Calu3 (cell line): ENCODE measurements at regions not wholly inside any gene's neighbourhood (a gene's known extent, or its start where the extent isn't known, plus 50 kb on each side); places are given as distances from the start of the nearest gene placed in this dataset.

Experiments used
- BruUV-seq: library from RNA; stranded (reverse); fragments of 400-500 nt; replicated peaks from 2 replicates; lab custom pipeline; 2021; lab: Mats Ljungman, UMichigan
- CTCF ChIA-PET: fragments of 300-600 bp; sonication (Branson Sonifier 250); formaldehyde crosslinking; loops from one replicate; lab custom pipeline; 2022; ENCODE audit warnings: antibody characterized with exemption; lab: Charles Lee
- DNase-seq: peaks from one replicate; pipeline ENCODE4 v3.0.0; 2022
- H3K27ac Mint-ChIP-seq: one replicate; pipeline ENCODE4 v1.8.0; 2022; ENCODE audit warnings: mixed read lengths; ENCODE audit not compliant: unreplicated experiment
- H3K27me3 Mint-ChIP-seq: one replicate; pipeline ENCODE4 v1.8.0; 2022; ENCODE audit warnings: mixed read lengths; ENCODE audit not compliant: unreplicated experiment
- H3K36me3 Mint-ChIP-seq: one replicate; pipeline ENCODE4 v1.8.0; 2022; ENCODE audit warnings: mild to moderate bottlenecking, moderate library complexity, mixed read lengths; ENCODE audit not compliant: insufficient read depth, unreplicated experiment
- H3K4me1 Mint-ChIP-seq: one replicate; pipeline ENCODE4 v1.8.0; 2022; ENCODE audit warnings: mild to moderate bottlenecking, low read depth, mixed read lengths; ENCODE audit not compliant: unreplicated experiment
- H3K4me3 Mint-ChIP-seq: one replicate; pipeline ENCODE4 v1.8.0; 2022; ENCODE audit warnings: mild to moderate bottlenecking, low read depth, moderate library complexity, mixed read lengths; ENCODE audit not compliant: unreplicated experiment
- H3K9me3 Mint-ChIP-seq: one replicate; pipeline ENCODE4 v1.8.0; 2022; ENCODE audit warnings: low read depth, mixed read lengths; ENCODE audit not compliant: unreplicated experiment
- intact Hi-C: fragments of 100-400 bp; cut with micrococcal nuclease; formaldehyde crosslinking; loops from one replicate; pipeline ENCODE4 v1.10.0; 2022; ENCODE audit not compliant: unreplicated experiment
- TF ChIP-seq, protein P1 (sequence below): fragments of 200-600 bp; IDR thresholded peaks from one replicate; pipeline ENCODE4 v1.8.0; 2022; ENCODE audit warnings: antibody characterized with exemption; ENCODE audit not compliant: unreplicated experiment

DNA sequence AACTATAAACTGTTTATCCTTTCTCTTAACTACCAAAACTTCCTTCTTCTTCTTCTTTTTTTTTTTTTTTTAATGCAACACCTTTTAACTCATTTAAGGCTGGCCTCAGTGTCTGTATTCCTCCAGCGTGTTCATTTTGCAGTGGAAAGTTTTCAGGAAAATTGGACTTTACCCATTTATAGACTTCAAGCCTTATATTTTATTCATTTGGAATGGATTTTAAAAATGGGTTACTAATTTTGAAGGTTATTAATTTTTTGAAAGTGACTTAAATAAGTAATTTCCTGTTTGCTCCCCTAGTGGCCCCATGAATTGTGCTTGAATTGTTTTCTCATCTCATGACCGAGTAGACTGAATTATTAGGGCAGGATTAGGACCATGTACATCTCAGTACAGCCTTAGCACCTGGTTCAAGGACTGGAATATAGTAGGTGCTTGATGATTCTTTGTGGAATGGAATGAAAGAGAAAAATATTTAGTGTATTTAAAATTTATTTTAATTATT is 282.7 kb downstream of the ANKRD50 start:
- H3K4me1 Mint-ChIP-seq, result peaks cover 55% of the 10 kb centered on the region
- no peaks in the 10 kb centered on the region for H3K9me3 Mint-ChIP-seq
- no TSS peak for BruUV-seq
- TF ChIP-seq, protein P1, sequence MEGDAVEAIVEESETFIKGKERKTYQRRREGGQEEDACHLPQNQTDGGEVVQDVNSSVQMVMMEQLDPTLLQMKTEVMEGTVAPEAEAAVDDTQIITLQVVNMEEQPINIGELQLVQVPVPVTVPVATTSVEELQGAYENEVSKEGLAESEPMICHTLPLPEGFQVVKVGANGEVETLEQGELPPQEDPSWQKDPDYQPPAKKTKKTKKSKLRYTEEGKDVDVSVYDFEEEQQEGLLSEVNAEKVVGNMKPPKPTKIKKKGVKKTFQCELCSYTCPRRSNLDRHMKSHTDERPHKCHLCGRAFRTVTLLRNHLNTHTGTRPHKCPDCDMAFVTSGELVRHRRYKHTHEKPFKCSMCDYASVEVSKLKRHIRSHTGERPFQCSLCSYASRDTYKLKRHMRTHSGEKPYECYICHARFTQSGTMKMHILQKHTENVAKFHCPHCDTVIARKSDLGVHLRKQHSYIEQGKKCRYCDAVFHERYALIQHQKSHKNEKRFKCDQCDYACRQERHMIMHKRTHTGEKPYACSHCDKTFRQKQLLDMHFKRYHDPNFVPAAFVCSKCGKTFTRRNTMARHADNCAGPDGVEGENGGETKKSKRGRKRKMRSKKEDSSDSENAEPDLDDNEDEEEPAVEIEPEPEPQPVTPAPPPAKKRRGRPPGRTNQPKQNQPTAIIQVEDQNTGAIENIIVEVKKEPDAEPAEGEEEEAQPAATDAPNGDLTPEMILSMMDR, result no peak
- intact Hi-C loops, result loop anchor here (5.0 to 10.0 kb wide), 5 partner anchors 97 to 515 kb away; partner anchors contain the start of gene ANKRD50
- peak overlapping the region; percentile 87 for H3K27ac Mint-ChIP-seq
- no peaks in the 10 kb centered on the region for H3K27me3 Mint-ChIP-seq
- DNase-seq, result no peak
- H3K36me3 Mint-ChIP-seq, result peaks cover 7% of the 10 kb centered on the region
- H3K4me3 Mint-ChIP-seq, result peak overlapping the region; percentile 51
- CTCF ChIA-PET, result no interaction called here

GRCh38 chr4:124431653-124432192 is 280.8 kb downstream of the ANKRD50 start:
- intact Hi-C loops, result loop anchor here (5.0 to 10.0 kb wide), 4 partner anchors 99 to 513 kb away; no protein-coding TSS in a partner anchor
- no peaks in the 10 kb centered on the region for H3K27me3 Mint-ChIP-seq
- H3K9me3 Mint-ChIP-seq, result no peaks in the 10 kb centered on the region
- CTCF ChIA-PET, result no interaction called here
- no peak for DNase-seq
- H3K4me3 Mint-ChIP-seq, result no peak overlapping the region
- peaks cover 49% of the 10 kb centered on the region for H3K4me1 Mint-ChIP-seq
- BruUV-seq, result no TSS peak
- H3K27ac Mint-ChIP-seq, result peak overlapping the region; percentile 97
- peaks cover 7% of the 10 kb centered on the region for H3K36me3 Mint-ChIP-seq
- TF ChIP-seq, protein P1, result no peak

DNA sequence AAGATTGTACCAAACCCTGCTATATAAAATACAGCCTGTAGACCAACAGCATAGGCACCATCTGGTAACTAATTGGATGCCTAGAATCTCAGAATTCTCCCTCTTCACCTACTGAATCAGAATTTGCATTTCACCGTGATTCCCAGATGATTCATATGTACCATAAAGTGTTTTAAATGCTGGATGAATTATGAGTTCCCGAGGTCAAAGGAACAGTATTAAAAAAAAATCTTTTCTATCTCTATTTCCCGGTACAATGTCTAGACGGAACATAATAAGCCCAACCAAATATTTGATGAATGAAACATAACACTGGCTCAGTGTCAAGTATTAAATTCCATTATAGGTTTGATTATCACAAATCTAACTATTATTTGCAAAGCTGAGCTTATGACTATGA is 280.0 kb downstream of the ANKRD50 start:
- Mint-ChIP-seq H3K36me3 (peaks cover 7% of the 10 kb centered on the region), H3K4me3 (peak overlapping the region; percentile 26), H3K4me1 (peaks cover 43% of the 10 kb centered on the region), H3K27me3 (no peaks in the 10 kb centered on the region), H3K27ac (peak overlapping the region; percentile 97), H3K9me3 (no peaks in the 10 kb centered on the region)
- CTCF ChIA-PET, result no interaction called here
- TF ChIP-seq, protein P1, result no peak
- BruUV-seq, result no TSS peak
- DNase-seq, result no peak
- intact Hi-C loops, result loop anchor here (5.0 to 10.0 kb wide), 4 partner anchors 100 to 512 kb away; no protein-coding TSS in a partner anchor

- DNase-seq, result no peak
- H3K27me3 Mint-ChIP-seq, result no peaks in the 10 kb centered on the region
- H3K9me3 Mint-ChIP-seq, result no peaks in the 10 kb centered on the region
- intact Hi-C loops, result loop anchor here (5.0 to 10.0 kb wide), 4 partner anchors 101 to 512 kb away; no protein-coding TSS in a partner anchor
- H3K4me1 Mint-ChIP-seq, result peaks cover 43% of the 10 kb centered on the region
- TF ChIP-seq, protein P1, result no peak
- CTCF ChIA-PET, result interaction anchor here (0.6 kb wide), 1 partner anchor 142 kb away, joined by 3 read pairs; no protein-coding TSS in a partner anchor
- BruUV-seq, result no TSS peak
- peak overlapping the region; percentile 97 for H3K27ac Mint-ChIP-seq
- peaks cover 7% of the 10 kb centered on the region for H3K36me3 Mint-ChIP-seq
- peak overlapping the region; percentile 26 for H3K4me3 Mint-ChIP-seq
These were observed 279.5 kb downstream of the ANKRD50 start for GRCh38 chr4:124433044-124433443.
